ENCODE measurements at regions not wholly inside any gene's neighbourhood (a gene's known extent, or its start where the extent isn't known, plus 50 kb on each side); places are given as distances from the start of the nearest gene placed in this dataset.

- TF ChIP-seq POLR2A (IDR thresholded peaks at IDR 0.05; ENCODE audit: extremely low read depth, insufficient read length) (no peak), CTCF (IDR thresholded peaks at IDR 0.05; ENCODE audit: low read depth, low read length) (no peak), MYC (IDR thresholded peaks at IDR 0.05; ENCODE audit: low read depth, low read length) (no peak)
Observed at GRCh38 chr11:106218106-106218505, 140.6 kb downstream of the AASDHPPT start.
